ENCODE measurements at regions not wholly inside any gene's neighbourhood (a gene's known extent, or its start where the extent isn't known, plus 50 kb on each side); places are given as distances from the start of the nearest gene placed in this dataset.

GRCh38 chr12:29990971-29991370, 207.2 kb upstream of the TMTC1 start:
- H3K4me3 Mint-ChIP-seq = no peak overlapping the region
- no peaks in the 10 kb centered on the region for H3K36me3 Mint-ChIP-seq (ENCODE audit: low read depth)
- no peaks in the 10 kb centered on the region for H3K4me1 Mint-ChIP-seq (ENCODE audit: low read depth)
- H3K27ac Mint-ChIP-seq = no peak overlapping the region
- no peak for DNase-seq (ENCODE audit: low spot score)
- no peaks in the 10 kb centered on the region for H3K9me3 Mint-ChIP-seq
- H3K27me3 Mint-ChIP-seq (ENCODE audit: low read depth) = no peaks in the 10 kb centered on the region

GRCh38 chr12:29983851-29984250, 200.1 kb upstream of the TMTC1 start:
- Mint-ChIP-seq H3K27me3 (ENCODE audit: low read depth) (no peaks in the 10 kb centered on the region), H3K27ac (no peak overlapping the region), H3K4me1 (ENCODE audit: low read depth) (no peaks in the 10 kb centered on the region), H3K36me3 (ENCODE audit: low read depth) (no peaks in the 10 kb centered on the region), H3K4me3 (no peak overlapping the region), H3K9me3 (peaks cover 10% of the 10 kb centered on the region)
- DNase-seq (ENCODE audit: low spot score) = no peak

- Mint-ChIP-seq H3K4me1 (ENCODE audit: low read depth) (no peaks in the 10 kb centered on the region), H3K27ac (no peak overlapping the region), H3K9me3 (peaks cover 10% of the 10 kb centered on the region), H3K27me3 (ENCODE audit: low read depth) (no peaks in the 10 kb centered on the region), H3K4me3 (no peak overlapping the region), H3K36me3 (ENCODE audit: low read depth) (no peaks in the 10 kb centered on the region)
- DNase-seq (ENCODE audit: low spot score) = no peak
Measured at GRCh38 chr12:29980304-29980703, 196.6 kb upstream of the TMTC1 start.

- DNase-seq (ENCODE audit: low spot score) = no peak
- H3K27ac Mint-ChIP-seq = no peak overlapping the region
- no peak overlapping the region for H3K4me3 Mint-ChIP-seq
- no peaks in the 10 kb centered on the region for H3K27me3 Mint-ChIP-seq (ENCODE audit: low read depth)
- no peaks in the 10 kb centered on the region for H3K9me3 Mint-ChIP-seq
- no peaks in the 10 kb centered on the region for H3K36me3 Mint-ChIP-seq (ENCODE audit: low read depth)
- no peaks in the 10 kb centered on the region for H3K4me1 Mint-ChIP-seq (ENCODE audit: low read depth)
Measured at GRCh38 chr12:29971446-29971845, 187.7 kb upstream of the TMTC1 start.

- no peak overlapping the region for H3K27ac Mint-ChIP-seq
- H3K9me3 Mint-ChIP-seq = no peaks in the 10 kb centered on the region
- H3K4me1 Mint-ChIP-seq (ENCODE audit: low read depth) = no peaks in the 10 kb centered on the region
- no peak for DNase-seq (ENCODE audit: low spot score)
- H3K36me3 Mint-ChIP-seq (ENCODE audit: low read depth) = no peaks in the 10 kb centered on the region
- no peak overlapping the region for H3K4me3 Mint-ChIP-seq
- no peaks in the 10 kb centered on the region for H3K27me3 Mint-ChIP-seq (ENCODE audit: low read depth)
Measured at GRCh38 chr12:29970501-29970900, 186.8 kb upstream of the TMTC1 start.

- Mint-ChIP-seq H3K9me3 (no peaks in the 10 kb centered on the region), H3K36me3 (ENCODE audit: low read depth) (no peaks in the 10 kb centered on the region), H3K4me3 (no peak overlapping the region), H3K27me3 (ENCODE audit: low read depth) (no peaks in the 10 kb centered on the region), H3K4me1 (ENCODE audit: low read depth) (no peaks in the 10 kb centered on the region), H3K27ac (no peak overlapping the region)
- DNase-seq (ENCODE audit: low spot score) = no peak
Measured at GRCh38 chr12:29962276-29963035, 178.7 kb upstream of the TMTC1 start.

GRCh38 chr12:29961231-29961630, 177.5 kb upstream of the TMTC1 start:
- no peaks in the 10 kb centered on the region for H3K27me3 Mint-ChIP-seq (ENCODE audit: low read depth)
- H3K36me3 Mint-ChIP-seq (ENCODE audit: low read depth) = no peaks in the 10 kb centered on the region
- H3K9me3 Mint-ChIP-seq = no peaks in the 10 kb centered on the region
- H3K4me1 Mint-ChIP-seq (ENCODE audit: low read depth) = no peaks in the 10 kb centered on the region
- DNase-seq (ENCODE audit: low spot score) = no peak
- no peak overlapping the region for H3K4me3 Mint-ChIP-seq
- no peak overlapping the region for H3K27ac Mint-ChIP-seq

GRCh38 chr12:29960122-29960521, 176.4 kb upstream of the TMTC1 start:
- H3K4me1 Mint-ChIP-seq (ENCODE audit: low read depth) = no peaks in the 10 kb centered on the region
- H3K27ac Mint-ChIP-seq = no peak overlapping the region
- H3K4me3 Mint-ChIP-seq = no peak overlapping the region
- H3K9me3 Mint-ChIP-seq = no peaks in the 10 kb centered on the region
- H3K36me3 Mint-ChIP-seq (ENCODE audit: low read depth) = no peaks in the 10 kb centered on the region
- no peaks in the 10 kb centered on the region for H3K27me3 Mint-ChIP-seq (ENCODE audit: low read depth)
- DNase-seq (ENCODE audit: low spot score) = no peak

- H3K27me3 Mint-ChIP-seq (ENCODE audit: low read depth) = no peaks in the 10 kb centered on the region
- H3K36me3 Mint-ChIP-seq (ENCODE audit: low read depth) = no peaks in the 10 kb centered on the region
- no peaks in the 10 kb centered on the region for H3K4me1 Mint-ChIP-seq (ENCODE audit: low read depth)
- no peak for DNase-seq (ENCODE audit: low spot score)
- no peak overlapping the region for H3K27ac Mint-ChIP-seq
- H3K4me3 Mint-ChIP-seq = no peak overlapping the region
- no peaks in the 10 kb centered on the region for H3K9me3 Mint-ChIP-seq
Measured at GRCh38 chr12:29957835-29958234, 174.1 kb upstream of the TMTC1 start.

- Mint-ChIP-seq H3K4me1 (ENCODE audit: low read depth) (no peaks in the 10 kb centered on the region), H3K36me3 (ENCODE audit: low read depth) (no peaks in the 10 kb centered on the region), H3K27me3 (ENCODE audit: low read depth) (no peaks in the 10 kb centered on the region), H3K27ac (no peak overlapping the region), H3K9me3 (no peaks in the 10 kb centered on the region), H3K4me3 (no peak overlapping the region)
- no peak for DNase-seq (ENCODE audit: low spot score)
Measured at GRCh38 chr12:29945904-29946303, 162.2 kb upstream of the TMTC1 start.

GRCh38 chr12:29944269-29945000, 160.7 kb upstream of the TMTC1 start:
- no peaks in the 10 kb centered on the region for H3K9me3 Mint-ChIP-seq
- H3K27me3 Mint-ChIP-seq (ENCODE audit: low read depth) = no peaks in the 10 kb centered on the region
- H3K4me3 Mint-ChIP-seq = no peak overlapping the region
- H3K4me1 Mint-ChIP-seq (ENCODE audit: low read depth) = no peaks in the 10 kb centered on the region
- no peak overlapping the region for H3K27ac Mint-ChIP-seq
- no peak for DNase-seq (ENCODE audit: low spot score)
- H3K36me3 Mint-ChIP-seq (ENCODE audit: low read depth) = no peaks in the 10 kb centered on the region

- Mint-ChIP-seq H3K27me3 (ENCODE audit: low read depth) (no peaks in the 10 kb centered on the region), H3K4me3 (no peak overlapping the region), H3K9me3 (no peaks in the 10 kb centered on the region), H3K4me1 (ENCODE audit: low read depth) (no peaks in the 10 kb centered on the region), H3K36me3 (ENCODE audit: low read depth) (no peaks in the 10 kb centered on the region), H3K27ac (no peak overlapping the region)
- no peak for DNase-seq (ENCODE audit: low spot score)
Measured at GRCh38 chr12:29943683-29944082, 159.9 kb upstream of the TMTC1 start.

- no peaks in the 10 kb centered on the region for H3K9me3 Mint-ChIP-seq
- DNase-seq (ENCODE audit: low spot score) = no peak
Measured at GRCh38 chr12:29940811-29941210, 157.1 kb upstream of the TMTC1 start.

GRCh38 chr12:29930503-29930902, 146.8 kb upstream of the TMTC1 start:
- Mint-ChIP-seq H3K27ac (no peak overlapping the region), H3K4me3 (no peak overlapping the region)

More at GRCh38 chr12:29940811-29941210, 157.1 kb upstream of the TMTC1 start:
- Mint-ChIP-seq H3K4me1 (ENCODE audit: low read depth) (no peaks in the 10 kb centered on the region), H3K36me3 (ENCODE audit: low read depth) (no peaks in the 10 kb centered on the region), H3K4me3 (no peak overlapping the region), H3K27ac (no peak overlapping the region), H3K27me3 (ENCODE audit: low read depth) (no peaks in the 10 kb centered on the region)

More at GRCh38 chr12:29930503-29930902, 146.8 kb upstream of the TMTC1 start:
- Mint-ChIP-seq H3K4me1 (ENCODE audit: low read depth) (no peaks in the 10 kb centered on the region), H3K9me3 (no peaks in the 10 kb centered on the region), H3K27me3 (ENCODE audit: low read depth) (no peaks in the 10 kb centered on the region), H3K36me3 (ENCODE audit: low read depth) (no peaks in the 10 kb centered on the region)
- DNase-seq (ENCODE audit: low spot score) = no peak

Measured in T-helper 2 cell treated with Interferon-gamma antibody and Interleukin-4, amounts not matched to agents 5 μg/mL and 100 μg/mL, for 36 hours (primary cell).